ENCODE measurements at regions not wholly inside any gene's neighbourhood (a gene's known extent, or its start where the extent isn't known, plus 50 kb on each side); places are given as distances from the start of the nearest gene placed in this dataset.
"Not testable (repeated sequence)": the region's sequence is repeated elsewhere in the genome, so short reads cannot be mapped to it uniquely, and the experiment has no call there.

- H3K27ac ChIP-seq (ENCODE audit: low read length in 2 of 2): no peak overlapping the region
- H3K9ac ChIP-seq (ENCODE audit: low read length): no peak overlapping the region
- H3K9me3 Mint-ChIP-seq (ENCODE audit: insufficient read depth): no peaks in the 10 kb centered on the region
- no peaks in the 10 kb centered on the region for H4K20me1 ChIP-seq (ENCODE audit: control insufficient read depth, insufficient read depth, low read length, poor library complexity, severe bottlenecking)
- ATAC-seq (ENCODE audit: low read depth) (no peak), DNase-seq (no peak)
- WGBS (ENCODE audit: insufficient coverage): 90% methylated on average over 5 of the region's 5 CpGs
- H3K27me3 ChIP-seq (replicated peaks in 1 of 4; ENCODE audit: control extremely low read depth in 1 of 4, control insufficient read depth in 3 of 4, insufficient read depth in 4 of 4, low read length in 3 of 4): no peaks in the 10 kb centered on the region
- peaks cover 0 to 5% (median 0%) of the 10 kb centered on the region in 3 donors for H3K9me3 ChIP-seq (ENCODE audit: control extremely low read depth in 1 of 3, control insufficient read depth in 2 of 3, insufficient read depth in 1 of 3, low read length in 2 of 3)
- no peaks in the 10 kb centered on the region for H3K4me1 Mint-ChIP-seq
- H3K27me3 Mint-ChIP-seq: peaks cover 3% of the 10 kb centered on the region
- H2AFZ ChIP-seq (ENCODE audit: insufficient read depth, low read depth, low read length, poor library complexity, severe bottlenecking): no peak overlapping the region
- no peak overlapping the region for H3K27ac Mint-ChIP-seq
- H3K79me2 ChIP-seq (ENCODE audit: control insufficient read depth, insufficient read depth, low read length): no peaks in the 10 kb centered on the region
- ChIA-PET CTCF (no interaction called here), POLR2A (no interaction called here)
- H3K4me2 ChIP-seq (replicated peaks; ENCODE audit: low read depth, low read length, poor library complexity, severe bottlenecking): no peak overlapping the region
- no peaks in the 10 kb centered on the region for H3K4me1 ChIP-seq (ENCODE audit: control insufficient read depth in 2 of 2, insufficient read depth in 2 of 2, low read length in 2 of 2)
- intact Hi-C loops (cut with micrococcal nuclease): no loop called here
- no peaks in the 10 kb centered on the region for H3K36me3 ChIP-seq (replicated peaks in 1 of 2; ENCODE audit: control extremely low read depth in 1 of 2, control insufficient read depth in 1 of 2, extremely low read depth in 1 of 2, insufficient read depth in 2 of 2, low read length in 1 of 2)
- TF ChIP-seq CTCF (IDR thresholded peaks at IDR 0.05) (no peak), EZH2 (IDR thresholded peaks at IDR 0.05; ENCODE audit: borderline replicate concordance, insufficient read depth, low read depth, low read length, poor library complexity, severe bottlenecking) (no peak)
- H3K4me3 ChIP-seq (ENCODE audit: control extremely low read depth in 1 of 5, extremely low read depth in 1 of 5, insufficient read depth in 1 of 5, low read depth in 2 of 5, low read length in 4 of 5): no peak overlapping the region
- no peak overlapping the region for H3K4me3 Mint-ChIP-seq
Measured at GRCh38 chr16:19960183-19960582, 75.5 kb upstream of the GPRC5B start.

GRCh38 chr16:19959736-19960135 is 75.1 kb upstream of the GPRC5B start:
- no peak overlapping the region for H3K4me3 ChIP-seq (ENCODE audit: control extremely low read depth in 1 of 5, extremely low read depth in 1 of 5, insufficient read depth in 1 of 5, low read depth in 2 of 5, low read length in 4 of 5)
- Mint-ChIP-seq H3K4me3 (no peak overlapping the region), H3K4me1 (no peaks in the 10 kb centered on the region), H3K27me3 (peaks cover 6% of the 10 kb centered on the region), H3K27ac (no peak overlapping the region), H3K9me3 (ENCODE audit: insufficient read depth) (no peaks in the 10 kb centered on the region)
- no peaks in the 10 kb centered on the region for H3K4me1 ChIP-seq (ENCODE audit: control insufficient read depth in 2 of 2, insufficient read depth in 2 of 2, low read length in 2 of 2)
- peaks cover 0 to 5% (median 0%) of the 10 kb centered on the region in 3 donors for H3K9me3 ChIP-seq (ENCODE audit: control extremely low read depth in 1 of 3, control insufficient read depth in 2 of 3, insufficient read depth in 1 of 3, low read length in 2 of 3)
- intact Hi-C loops (cut with micrococcal nuclease): no loop called here
- no peaks in the 10 kb centered on the region for H3K27me3 ChIP-seq (replicated peaks in 1 of 4; ENCODE audit: control extremely low read depth in 1 of 4, control insufficient read depth in 3 of 4, insufficient read depth in 4 of 4, low read length in 3 of 4)
- H3K79me2 ChIP-seq (ENCODE audit: control insufficient read depth, insufficient read depth, low read length): no peaks in the 10 kb centered on the region
- POLR2A ChIA-PET: no interaction called here
- H3K4me2 ChIP-seq (replicated peaks; ENCODE audit: low read depth, low read length, poor library complexity, severe bottlenecking): no peak overlapping the region
- no peak overlapping the region for H3K27ac ChIP-seq (ENCODE audit: low read length in 2 of 2)
- TF ChIP-seq EZH2 (IDR thresholded peaks at IDR 0.05; ENCODE audit: borderline replicate concordance, insufficient read depth, low read depth, low read length, poor library complexity, severe bottlenecking) (no peak), CTCF (IDR thresholded peaks at IDR 0.05) (no peak)
- CTCF ChIA-PET: no interaction called here
- DNase-seq (no peak), ATAC-seq (ENCODE audit: low read depth) (no peak)
- no peak overlapping the region for H3K9ac ChIP-seq (ENCODE audit: low read length)
- H2AFZ ChIP-seq (ENCODE audit: insufficient read depth, low read depth, low read length, poor library complexity, severe bottlenecking): no peak overlapping the region
- WGBS (ENCODE audit: insufficient coverage): 84% methylated on average over 4 of the region's 5 CpGs
- no peaks in the 10 kb centered on the region for H3K36me3 ChIP-seq (replicated peaks in 1 of 2; ENCODE audit: control extremely low read depth in 1 of 2, control insufficient read depth in 1 of 2, extremely low read depth in 1 of 2, insufficient read depth in 2 of 2, low read length in 1 of 2)
- no peaks in the 10 kb centered on the region for H4K20me1 ChIP-seq (ENCODE audit: control insufficient read depth, insufficient read depth, low read length, poor library complexity, severe bottlenecking)

GRCh38 chr16:19955896-19956295 is 71.2 kb upstream of the GPRC5B start:
- H3K36me3 ChIP-seq (replicated peaks in 1 of 2; ENCODE audit: control extremely low read depth in 1 of 2, control insufficient read depth in 1 of 2, extremely low read depth in 1 of 2, insufficient read depth in 2 of 2, low read length in 1 of 2); H3K4me3 ChIP-seq (ENCODE audit: control extremely low read depth in 1 of 5, extremely low read depth in 1 of 5, insufficient read depth in 1 of 5, low read depth in 2 of 5, low read length in 4 of 5); H3K4me1 ChIP-seq (ENCODE audit: control insufficient read depth in 2 of 2, insufficient read depth in 2 of 2, low read length in 2 of 2); ATAC-seq (ENCODE audit: low read depth); H3K9me3 ChIP-seq (ENCODE audit: control extremely low read depth in 1 of 3, control insufficient read depth in 2 of 3, insufficient read depth in 1 of 3, low read length in 2 of 3); H3K27ac ChIP-seq (ENCODE audit: low read length in 2 of 2); H3K4me3 Mint-ChIP-seq; H3K4me1 Mint-ChIP-seq; POLR2A ChIA-PET; CTCF ChIA-PET; H3K27me3 Mint-ChIP-seq; H3K4me2 ChIP-seq (replicated peaks; ENCODE audit: low read depth, low read length, poor library complexity, severe bottlenecking); H3K27me3 ChIP-seq (replicated peaks in 1 of 4; ENCODE audit: control extremely low read depth in 1 of 4, control insufficient read depth in 3 of 4, insufficient read depth in 4 of 4, low read length in 3 of 4); H4K20me1 ChIP-seq (ENCODE audit: control insufficient read depth, insufficient read depth, low read length, poor library complexity, severe bottlenecking); intact Hi-C loops (cut with micrococcal nuclease); H3K9me3 Mint-ChIP-seq (ENCODE audit: insufficient read depth); H3K27ac Mint-ChIP-seq; H3K9ac ChIP-seq (ENCODE audit: low read length); H3K79me2 ChIP-seq (ENCODE audit: control insufficient read depth, insufficient read depth, low read length); DNase-seq; H2AFZ ChIP-seq (ENCODE audit: insufficient read depth, low read depth, low read length, poor library complexity, severe bottlenecking): not testable (repeated sequence)
- WGBS (ENCODE audit: insufficient coverage): no CpG with 5 or more reads among the region's 3 CpGs

Measured in B cell (primary cell).